Neural cell (in vitro differentiated cells): ENCODE measurements at regions not wholly inside any gene's neighbourhood (a gene's known extent, or its start where the extent isn't known, plus 50 kb on each side); places are given as distances from the start of the nearest gene placed in this dataset.

Source experiments
- H2AFZ ChIP-seq: fragments of 200-600, 300-800 bp; sonication (generic), shearing (Covaris generic); 2 replicates; pipeline ENCODE4 v1.6.0; 2014; ENCODE audit warnings: low read depth, mild to moderate bottlenecking, antibody characterized with exemption, low read length, moderate library complexity
- H3F3A ChIP-seq: fragments of 200-600 bp; shearing (Covaris generic); 2 replicates; pipeline ENCODE4 v1.6.1; 2016; ENCODE audit warnings: mild to moderate bottlenecking, moderate library complexity, mixed read lengths, antibody characterized with exemption, low read length; ENCODE audit not compliant: insufficient read depth, poor library complexity, severe bottlenecking
- H3K27ac ChIP-seq: fragments of 200-600, 300-800 bp; sonication (generic), shearing (Covaris generic); 2 replicates; pipeline ENCODE4 v1.5.1; 2014; ENCODE audit warnings: mild to moderate bottlenecking, low read length, moderate library complexity
- H3K27me3 ChIP-seq: fragments of 300-800, 200-600 bp; sonication (generic), shearing (Covaris generic); 2 replicates; pipeline ENCODE4 v1.6.0; 2014; ENCODE audit warnings: mild to moderate bottlenecking, low read depth, low read length, moderate library complexity; ENCODE audit not compliant: insufficient read depth
- H3K36me3 ChIP-seq: fragments of 300-800, 200-600 bp; sonication (generic), shearing (Covaris generic); 2 replicates; pipeline ENCODE4 v1.5.1; 2014; ENCODE audit warnings: mild to moderate bottlenecking, antibody characterized with exemption, low read length, moderate library complexity; ENCODE audit not compliant: insufficient read depth
- H3K4me2 ChIP-seq: fragments of 300-800, 200-600 bp; sonication (generic), shearing (Covaris generic); 2 replicates; pipeline ENCODE4 v1.6.0; 2014; ENCODE audit warnings: mild to moderate bottlenecking, low read length
- H3K4me3 ChIP-seq: fragments of 300-800, 200-600 bp; sonication (generic), shearing (Covaris generic); 2 replicates; pipeline ENCODE4 v1.5.1; 2014; ENCODE audit warnings: mild to moderate bottlenecking, low read length, moderate library complexity
- H3K79me2 ChIP-seq: fragments of 200-600 bp; shearing (Covaris generic); replicated peaks from 2 replicates; pipeline ENCODE4 v1.6.0; 2014; ENCODE audit warnings: mild to moderate bottlenecking, low read length, moderate library complexity; ENCODE audit not compliant: insufficient read depth
- H3K9ac ChIP-seq: fragments of 300-800, 200-600 bp; sonication (generic), shearing (Covaris generic); 2 replicates; pipeline ENCODE4 v1.6.1; 2016; ENCODE audit warnings: mild to moderate bottlenecking, low read length, mixed read lengths
- H3K9me2 ChIP-seq: fragments of 200-600 bp; shearing (Covaris generic); 2 replicates; pipeline ENCODE4 v1.6.1; 2016; ENCODE audit warnings: mild to moderate bottlenecking, low read length, mixed read lengths; ENCODE audit not compliant: insufficient read depth
- H3K9me3 ChIP-seq: fragments of 200-600, 300-800 bp; sonication (generic), shearing (Covaris generic); 2 replicates; pipeline ENCODE4 v1.6.1; 2016; ENCODE audit warnings: mild to moderate bottlenecking, mixed run types, low read length, moderate library complexity, mixed read lengths
- H4K20me1 ChIP-seq: fragments of 200-600 bp; shearing (Covaris generic); 2 replicates; pipeline ENCODE4 v1.6.1; 2016; ENCODE audit warnings: mild to moderate bottlenecking, mixed run types; ENCODE audit not compliant: insufficient read depth
- EP300 ChIP-seq: fragments of 450-650 bp; conservative IDR thresholded peaks from 2 replicates; pipeline ENCODE4 v1.6.1; 2014; ENCODE audit warnings: antibody characterized with exemption, mild to moderate bottlenecking, moderate library complexity; ENCODE audit not compliant: poor library complexity, severe bottlenecking
- EZH2 ChIP-seq: fragments of 200-600, 300-800 bp; shearing (Covaris generic), sonication (generic); IDR thresholded peaks from 2 replicates; pipeline ENCODE4 v1.6.1; 2014; ENCODE audit warnings: antibody characterized with exemption, low read length, borderline replicate concordance, mild to moderate bottlenecking; ENCODE audit not compliant: insufficient read depth, poor library complexity, severe bottlenecking
- MXI1 ChIP-seq: fragments of 450-650 bp; conservative IDR thresholded peaks from 2 replicates; pipeline ENCODE4 v1.6.1; 2014; ENCODE audit warnings: antibody characterized with exemption, mild to moderate bottlenecking; ENCODE audit not compliant: poor library complexity, severe bottlenecking
- POLR2AphosphoS5 ChIP-seq: IDR thresholded peaks from 2 replicates; pipeline ENCODE4 v1.6.1; 2012
- RAD21 ChIP-seq: fragments of 450-650 bp; conservative IDR thresholded peaks from 2 replicates; pipeline ENCODE4 v1.6.1; 2014; ENCODE audit warnings: antibody characterized with exemption, mild to moderate bottlenecking, moderate library complexity
- SMC3 ChIP-seq: fragments of 450-650 bp; conservative IDR thresholded peaks from 2 replicates; pipeline ENCODE4 v1.6.1; 2014; ENCODE audit warnings: antibody characterized with exemption, mild to moderate bottlenecking, moderate library complexity; ENCODE audit not compliant: poor library complexity
- TAF1 ChIP-seq: IDR thresholded peaks from 2 replicates; pipeline ENCODE4 v1.6.1; 2012; ENCODE audit warnings: low read depth
- TF ChIP-seq, protein P1 (sequence below): fragments of 450-650 bp; IDR thresholded peaks from 2 replicates; pipeline ENCODE4 v1.5.1; 2014; ENCODE audit warnings: antibody characterized with exemption, mild to moderate bottlenecking, moderate library complexity; ENCODE audit not compliant: poor library complexity, severe bottlenecking
- TF ChIP-seq, protein P2 (sequence below): IDR thresholded peaks from 2 replicates; pipeline ENCODE4 v1.6.1; 2012; ENCODE audit warnings: borderline replicate concordance

DNA sequence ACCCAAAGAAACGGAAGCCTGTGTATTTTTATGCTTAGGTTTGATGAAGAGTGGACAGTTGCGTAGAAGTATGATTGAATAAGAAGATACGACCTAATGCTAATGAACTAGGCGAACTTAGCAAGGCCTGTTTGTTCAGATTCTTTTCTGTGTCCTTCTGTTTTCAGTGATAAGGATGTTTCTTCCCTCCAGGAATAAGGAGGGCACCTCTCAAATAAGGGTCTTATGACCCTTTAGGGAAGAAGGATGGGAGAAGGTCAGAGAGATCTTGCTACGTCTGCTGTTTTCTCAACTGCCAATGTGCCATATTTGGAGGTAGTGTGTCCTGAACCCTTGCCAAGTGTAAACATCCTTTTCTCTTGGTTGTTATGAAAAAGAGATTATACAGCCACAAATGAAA lies 524.8 kb downstream of the UTRN start:
- Histone ChIP-seq H2AFZ (no peak overlapping the region), H4K20me1 (no peaks in the 10 kb centered on the region), H3K4me3 (no peak overlapping the region), H3K36me3 (no peaks in the 10 kb centered on the region), H3F3A (no peaks in the 10 kb centered on the region), H3K27ac (no peak overlapping the region), H3K79me2 (no peaks in the 10 kb centered on the region), H3K9ac (no peak overlapping the region), H3K9me3 (no peaks in the 10 kb centered on the region), H3K27me3 (no peaks in the 10 kb centered on the region), H3K4me2 (no peak overlapping the region), H3K9me2 (no peaks in the 10 kb centered on the region)
- TF ChIP-seq, protein P1, sequence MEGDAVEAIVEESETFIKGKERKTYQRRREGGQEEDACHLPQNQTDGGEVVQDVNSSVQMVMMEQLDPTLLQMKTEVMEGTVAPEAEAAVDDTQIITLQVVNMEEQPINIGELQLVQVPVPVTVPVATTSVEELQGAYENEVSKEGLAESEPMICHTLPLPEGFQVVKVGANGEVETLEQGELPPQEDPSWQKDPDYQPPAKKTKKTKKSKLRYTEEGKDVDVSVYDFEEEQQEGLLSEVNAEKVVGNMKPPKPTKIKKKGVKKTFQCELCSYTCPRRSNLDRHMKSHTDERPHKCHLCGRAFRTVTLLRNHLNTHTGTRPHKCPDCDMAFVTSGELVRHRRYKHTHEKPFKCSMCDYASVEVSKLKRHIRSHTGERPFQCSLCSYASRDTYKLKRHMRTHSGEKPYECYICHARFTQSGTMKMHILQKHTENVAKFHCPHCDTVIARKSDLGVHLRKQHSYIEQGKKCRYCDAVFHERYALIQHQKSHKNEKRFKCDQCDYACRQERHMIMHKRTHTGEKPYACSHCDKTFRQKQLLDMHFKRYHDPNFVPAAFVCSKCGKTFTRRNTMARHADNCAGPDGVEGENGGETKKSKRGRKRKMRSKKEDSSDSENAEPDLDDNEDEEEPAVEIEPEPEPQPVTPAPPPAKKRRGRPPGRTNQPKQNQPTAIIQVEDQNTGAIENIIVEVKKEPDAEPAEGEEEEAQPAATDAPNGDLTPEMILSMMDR = no peak
- TF ChIP-seq SMC3 = no peak
- no peak for TF ChIP-seq EZH2
- TF ChIP-seq RAD21 = no peak
- no peak for TF ChIP-seq POLR2AphosphoS5
- no peak for TF ChIP-seq EP300
- TF ChIP-seq, protein P2, sequence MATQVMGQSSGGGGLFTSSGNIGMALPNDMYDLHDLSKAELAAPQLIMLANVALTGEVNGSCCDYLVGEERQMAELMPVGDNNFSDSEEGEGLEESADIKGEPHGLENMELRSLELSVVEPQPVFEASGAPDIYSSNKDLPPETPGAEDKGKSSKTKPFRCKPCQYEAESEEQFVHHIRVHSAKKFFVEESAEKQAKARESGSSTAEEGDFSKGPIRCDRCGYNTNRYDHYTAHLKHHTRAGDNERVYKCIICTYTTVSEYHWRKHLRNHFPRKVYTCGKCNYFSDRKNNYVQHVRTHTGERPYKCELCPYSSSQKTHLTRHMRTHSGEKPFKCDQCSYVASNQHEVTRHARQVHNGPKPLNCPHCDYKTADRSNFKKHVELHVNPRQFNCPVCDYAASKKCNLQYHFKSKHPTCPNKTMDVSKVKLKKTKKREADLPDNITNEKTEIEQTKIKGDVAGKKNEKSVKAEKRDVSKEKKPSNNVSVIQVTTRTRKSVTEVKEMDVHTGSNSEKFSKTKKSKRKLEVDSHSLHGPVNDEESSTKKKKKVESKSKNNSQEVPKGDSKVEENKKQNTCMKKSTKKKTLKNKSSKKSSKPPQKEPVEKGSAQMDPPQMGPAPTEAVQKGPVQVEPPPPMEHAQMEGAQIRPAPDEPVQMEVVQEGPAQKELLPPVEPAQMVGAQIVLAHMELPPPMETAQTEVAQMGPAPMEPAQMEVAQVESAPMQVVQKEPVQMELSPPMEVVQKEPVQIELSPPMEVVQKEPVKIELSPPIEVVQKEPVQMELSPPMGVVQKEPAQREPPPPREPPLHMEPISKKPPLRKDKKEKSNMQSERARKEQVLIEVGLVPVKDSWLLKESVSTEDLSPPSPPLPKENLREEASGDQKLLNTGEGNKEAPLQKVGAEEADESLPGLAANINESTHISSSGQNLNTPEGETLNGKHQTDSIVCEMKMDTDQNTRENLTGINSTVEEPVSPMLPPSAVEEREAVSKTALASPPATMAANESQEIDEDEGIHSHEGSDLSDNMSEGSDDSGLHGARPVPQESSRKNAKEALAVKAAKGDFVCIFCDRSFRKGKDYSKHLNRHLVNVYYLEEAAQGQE = no peak
- no peak for TF ChIP-seq MXI1
- TF ChIP-seq TAF1 = no peak

GRCh38 chr6:144811140-144811539 lies 526.0 kb downstream of the UTRN start:
- no peak overlapping the region for H3K9ac ChIP-seq
- no peaks in the 10 kb centered on the region for H3K27me3 ChIP-seq
- no peak for TF ChIP-seq EZH2
- TF ChIP-seq, protein P1 = no peak
- no peak for TF ChIP-seq SMC3
- no peak for TF ChIP-seq MXI1
- TF ChIP-seq POLR2AphosphoS5 = no peak
- no peak for TF ChIP-seq RAD21
- TF ChIP-seq EP300 = no peak
- no peak for TF ChIP-seq TAF1
- TF ChIP-seq, protein P2 = no peak

More at GRCh38 chr6:144811140-144811539, 526.0 kb downstream of the UTRN start:
- H3F3A ChIP-seq = no peaks in the 10 kb centered on the region
- H3K4me3 ChIP-seq = no peak overlapping the region
- H4K20me1 ChIP-seq = no peaks in the 10 kb centered on the region
- no peaks in the 10 kb centered on the region for H3K36me3 ChIP-seq
- H3K27ac ChIP-seq = no peak overlapping the region
- no peaks in the 10 kb centered on the region for H3K79me2 ChIP-seq
- no peak overlapping the region for H3K4me2 ChIP-seq
- H2AFZ ChIP-seq = no peak overlapping the region
- H3K9me3 ChIP-seq = no peaks in the 10 kb centered on the region
- H3K9me2 ChIP-seq = no peaks in the 10 kb centered on the region
